OCI-LY1 (cell line): ENCODE measurements at regions not wholly inside any gene's neighbourhood (a gene's known extent, or its start where the extent isn't known, plus 50 kb on each side); places are given as distances from the start of the nearest gene placed in this dataset.

Source experiments
- H2AFZ ChIP-seq: fragments of 200-600 bp; sonication (generic), shearing (Covaris generic); 2 replicates; pipeline ENCODE4 v1.6.0; 2014; ENCODE audit warnings: antibody characterized with exemption, mild to moderate bottlenecking, low read length
- H3F3A ChIP-seq: fragments of 200-600 bp; sonication (generic), shearing (Covaris generic); 2 replicates; pipeline ENCODE4 v1.6.0; 2014; ENCODE audit warnings: mild to moderate bottlenecking, antibody characterized with exemption, low read length, moderate library complexity; ENCODE audit not compliant: insufficient read depth
- H3K27ac ChIP-seq: fragments of 200-600 bp; sonication (generic); 2 replicates; pipeline ENCODE4 v1.5.1; 2014; ENCODE audit warnings: low read length, mixed run types, mild to moderate bottlenecking, low read depth; ENCODE audit not compliant: poor library complexity, severe bottlenecking
- H3K27me3 ChIP-seq: fragments of 200-600 bp; sonication (generic); 2 replicates; pipeline ENCODE4 v1.6.0; 2014; ENCODE audit warnings: antibody characterized with exemption, mild to moderate bottlenecking, low read length, moderate library complexity; ENCODE audit not compliant: insufficient read depth
- H3K36me3 ChIP-seq: fragments of 200-600 bp; sonication (generic); 2 replicates; pipeline ENCODE4 v1.6.1; 2014; ENCODE audit warnings: mild to moderate bottlenecking, antibody characterized with exemption, low read length, moderate library complexity, mixed read lengths; ENCODE audit not compliant: insufficient read depth
- H3K4me1 ChIP-seq: fragments of 200-600 bp; sonication (generic); 2 replicates; pipeline ENCODE4 v1.5.1; 2014; ENCODE audit warnings: mild to moderate bottlenecking, low read length, moderate library complexity; ENCODE audit not compliant: insufficient read depth, severe bottlenecking
- H3K4me2 ChIP-seq: fragments of 200-600 bp; sonication (generic), shearing (Covaris generic); 2 replicates; pipeline ENCODE4 v1.6.1; 2014; ENCODE audit warnings: low read length
- H3K4me3 ChIP-seq: fragments of 200-600 bp; sonication (generic); 2 replicates; pipeline ENCODE4 v1.5.1; 2014; ENCODE audit warnings: low read length, low read depth, mild to moderate bottlenecking, mixed read lengths; ENCODE audit not compliant: poor library complexity, severe bottlenecking
- H3K79me2 ChIP-seq: fragments of 200-600 bp; shearing (Covaris generic); 2 replicates; pipeline ENCODE4 v1.6.1; 2016; ENCODE audit warnings: mixed run types, low read length, mixed read lengths; ENCODE audit not compliant: insufficient read depth
- H3K9ac ChIP-seq: fragments of 200-600 bp; sonication (generic), shearing (Covaris generic); 2 replicates; pipeline ENCODE4 v1.6.1; 2014; ENCODE audit warnings: mild to moderate bottlenecking, low read length, mixed read lengths
- H3K9me2 ChIP-seq: fragments of 200-600 bp; sonication (generic), shearing (Covaris generic); 2 replicates; pipeline ENCODE4 v1.6.1; 2014; ENCODE audit warnings: low read depth, mild to moderate bottlenecking, low read length, mixed read lengths
- H3K9me3 ChIP-seq: fragments of 200-600 bp; shearing (Covaris generic); 2 replicates; pipeline ENCODE4 v1.6.1; 2014; ENCODE audit warnings: low read length, mixed read lengths
- H4K20me1 ChIP-seq: fragments of 200-600 bp; sonication (generic), shearing (Covaris generic); 2 replicates; pipeline ENCODE4 v1.6.0; 2016; ENCODE audit warnings: mild to moderate bottlenecking, low read length; ENCODE audit not compliant: insufficient read depth
- CTCF ChIP-seq: fragments of 200-600 bp; sonication (generic), shearing (Covaris generic); IDR thresholded peaks from 2 replicates; pipeline ENCODE4 v1.5.1; 2017; ENCODE audit warnings: mild to moderate bottlenecking, antibody characterized with exemption, low read length, moderate library complexity, mixed read lengths
- EZH2 ChIP-seq: fragments of 200-600 bp; sonication (generic), shearing (Covaris generic); IDR thresholded peaks from 2 replicates; pipeline ENCODE4 v1.8.0; 2017; ENCODE audit warnings: borderline replicate concordance, mixed run types, mild to moderate bottlenecking, antibody characterized with exemption, low read length, moderate library complexity, mixed read lengths

- Histone ChIP-seq H3K9me2 (no peaks in the 10 kb centered on the region), H3K4me3 (no peak overlapping the region), H3K4me1 (no peaks in the 10 kb centered on the region), H3K27ac (no peak overlapping the region), H3K4me2 (no peak overlapping the region), H4K20me1 (no peaks in the 10 kb centered on the region), H2AFZ (no peak overlapping the region), H3K9me3 (no peaks in the 10 kb centered on the region), H3K27me3 (no peaks in the 10 kb centered on the region), H3K9ac (no peak overlapping the region), H3K36me3 (no peaks in the 10 kb centered on the region), H3K79me2 (no peaks in the 10 kb centered on the region), H3F3A (no peaks in the 10 kb centered on the region)
- TF ChIP-seq EZH2, result no peak
- no peak for TF ChIP-seq CTCF
Measured at GRCh38 chr15:36426691-36427090, 152.7 kb upstream of the CDIN1 start.

DNA sequence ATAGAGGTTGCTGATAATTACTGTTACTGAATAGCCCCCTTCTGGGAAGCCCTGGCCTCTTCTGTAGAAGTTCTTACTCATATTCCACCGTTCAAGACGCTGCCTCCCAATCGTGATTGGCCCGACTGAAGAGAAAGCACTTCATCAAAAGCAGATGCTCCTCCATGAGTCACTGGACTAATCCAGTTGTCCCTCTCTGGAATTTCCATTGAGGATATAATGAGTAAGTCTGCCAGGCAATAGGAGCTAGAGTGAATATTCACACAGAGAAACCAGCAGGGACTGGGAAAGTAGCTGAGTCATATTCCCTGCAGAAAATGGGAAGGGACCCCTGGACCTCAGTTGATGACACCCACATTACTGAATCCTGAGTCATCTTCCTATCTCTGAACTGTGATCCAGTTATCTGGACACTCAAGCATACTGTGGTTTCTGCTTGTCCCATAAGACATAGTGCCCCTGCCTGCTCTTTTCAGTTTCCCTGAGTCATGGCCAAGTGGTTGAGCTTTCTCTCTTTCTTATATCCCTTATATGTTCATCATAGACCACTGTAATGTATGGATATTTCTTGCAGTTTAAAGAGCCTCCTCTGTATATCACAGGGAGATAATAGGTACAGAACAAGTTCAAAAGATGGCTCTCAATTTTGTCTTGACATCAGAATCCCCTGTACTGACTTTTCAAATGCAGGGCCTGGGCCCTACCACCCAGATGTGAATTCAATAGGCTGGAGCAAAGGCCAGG, 151.2 kb upstream of the CDIN1 start:
- no peak overlapping the region for H3K9ac ChIP-seq
- H3K4me3 ChIP-seq, result no peak overlapping the region
- H3K4me1 ChIP-seq, result no peaks in the 10 kb centered on the region
- H4K20me1 ChIP-seq, result no peaks in the 10 kb centered on the region
- no peaks in the 10 kb centered on the region for H3K9me2 ChIP-seq
- no peaks in the 10 kb centered on the region for H3F3A ChIP-seq
- TF ChIP-seq EZH2 (no peak), CTCF (no peak)
- H3K36me3 ChIP-seq, result no peaks in the 10 kb centered on the region
- no peaks in the 10 kb centered on the region for H3K27me3 ChIP-seq
- H3K79me2 ChIP-seq, result no peaks in the 10 kb centered on the region
- no peak overlapping the region for H3K27ac ChIP-seq
- H2AFZ ChIP-seq, result no peak overlapping the region
- no peaks in the 10 kb centered on the region for H3K9me3 ChIP-seq
- H3K4me2 ChIP-seq, result no peak overlapping the region

GRCh38 chr15:36429707-36430106, 149.7 kb upstream of the CDIN1 start:
- no peak overlapping the region for H3K4me3 ChIP-seq
- no peaks in the 10 kb centered on the region for H3K9me3 ChIP-seq
- no peaks in the 10 kb centered on the region for H3K27me3 ChIP-seq
- H2AFZ ChIP-seq, result no peak overlapping the region
- no peaks in the 10 kb centered on the region for H3F3A ChIP-seq
- TF ChIP-seq EZH2 (no peak), CTCF (no peak)
- no peak overlapping the region for H3K4me2 ChIP-seq
- H3K27ac ChIP-seq, result no peak overlapping the region
- H3K9ac ChIP-seq, result no peak overlapping the region
- no peaks in the 10 kb centered on the region for H3K9me2 ChIP-seq
- no peaks in the 10 kb centered on the region for H3K79me2 ChIP-seq
- H3K36me3 ChIP-seq, result no peaks in the 10 kb centered on the region
- H3K4me1 ChIP-seq, result no peaks in the 10 kb centered on the region
- no peaks in the 10 kb centered on the region for H4K20me1 ChIP-seq
